ENCODE measurements at regions not wholly inside any gene's neighbourhood (a gene's known extent, or its start where the extent isn't known, plus 50 kb on each side); places are given as distances from the start of the nearest gene placed in this dataset.
A peak's percentile ranks its signal among the peaks of the same experiment; 100 is the strongest.

DNA sequence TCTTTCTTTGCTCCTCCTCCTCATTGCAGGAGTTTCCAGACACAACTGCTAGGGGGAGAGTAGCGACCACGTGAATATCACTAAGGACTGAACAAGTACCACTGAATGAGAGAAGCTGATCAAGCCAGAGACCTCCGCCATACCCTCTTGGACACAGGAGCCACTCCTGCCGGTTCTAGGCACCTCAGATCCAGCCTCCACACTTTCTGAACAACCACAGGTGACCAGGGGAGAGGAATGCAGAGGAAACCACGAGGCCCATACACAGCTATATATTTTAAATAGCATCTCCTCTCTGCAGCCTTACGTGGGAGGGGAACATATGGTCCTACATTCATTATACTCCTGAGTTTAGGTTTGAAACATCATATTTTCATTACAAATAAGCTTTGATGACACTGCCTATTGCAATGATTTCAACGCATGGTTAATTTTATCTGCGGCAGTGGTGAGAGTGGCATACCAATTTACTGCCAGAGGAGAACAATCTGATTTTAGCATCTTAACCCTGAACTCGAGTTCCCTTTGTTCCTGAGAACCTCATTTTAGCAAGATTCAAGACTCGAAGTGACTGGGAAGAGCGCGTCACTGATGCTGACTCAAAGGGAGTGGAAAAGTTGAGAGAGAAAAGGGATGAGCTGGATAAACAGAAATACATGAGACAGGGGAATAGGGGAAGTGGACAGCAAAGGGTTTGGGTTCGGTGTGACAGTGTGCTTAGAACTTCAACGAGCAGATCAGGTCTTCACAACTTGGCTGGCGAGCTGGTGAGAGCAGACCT is 231.7 kb upstream of the PPARGC1A start:
- DNase-seq (ENCODE audit: low read depth in 4 of 4, low spot score in 3 of 4): no peak

DNA sequence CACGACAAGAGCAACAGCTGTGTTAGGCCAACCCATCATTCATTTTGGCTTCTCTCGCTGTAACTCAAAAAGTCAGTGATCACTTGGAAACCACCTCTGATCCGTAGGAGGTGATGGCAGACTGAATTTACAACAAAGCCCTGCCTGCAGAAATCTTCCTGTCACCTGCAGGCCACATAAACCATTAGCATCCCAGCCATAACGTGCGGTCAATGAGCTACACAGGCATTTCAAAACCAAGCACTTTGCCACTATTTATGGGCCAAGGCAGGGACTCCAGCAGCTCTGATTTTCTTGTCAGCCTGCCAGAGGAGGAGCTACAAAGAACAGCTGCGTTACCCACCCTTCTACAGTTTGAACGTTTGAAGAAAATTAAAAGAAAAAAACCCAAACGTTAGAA is 228.1 kb upstream of the PPARGC1A start:
- no peak for DNase-seq (ENCODE audit: low read depth in 4 of 4, low spot score in 3 of 4)

GRCh38 chr4:24116107-24116506 is 226.3 kb upstream of the PPARGC1A start:
- DNase-seq (ENCODE audit: low read depth in 4 of 4, low spot score in 3 of 4): no peak

DNA sequence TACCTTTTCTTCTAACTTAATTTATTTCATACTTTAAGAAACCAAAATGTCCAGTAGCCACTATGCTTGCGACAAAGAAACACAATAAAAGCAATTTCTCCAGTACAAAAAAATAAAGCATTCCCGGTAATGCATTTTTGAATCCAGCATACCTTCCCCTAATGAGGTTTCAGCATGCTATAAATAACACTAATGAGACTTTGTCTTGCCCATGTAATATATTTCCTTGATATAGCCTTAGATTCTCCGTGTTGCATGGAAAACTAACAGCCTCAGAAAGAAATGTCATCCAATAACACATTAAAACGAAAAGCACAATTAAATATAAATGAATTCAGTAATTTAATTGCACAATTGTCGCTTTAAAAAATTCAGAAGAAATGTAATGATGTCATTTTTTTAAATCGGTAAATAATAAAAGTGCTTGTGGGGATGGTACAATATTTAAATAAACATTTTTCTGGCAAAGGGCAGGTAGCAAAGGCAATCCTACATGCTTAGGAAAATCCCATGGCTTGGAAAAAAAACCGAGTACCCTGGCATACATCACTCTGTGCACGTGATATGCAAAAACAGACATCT is 225.2 kb upstream of the PPARGC1A start:
- no peak for DNase-seq (ENCODE audit: low read depth in 4 of 4, low spot score in 3 of 4)

DNA sequence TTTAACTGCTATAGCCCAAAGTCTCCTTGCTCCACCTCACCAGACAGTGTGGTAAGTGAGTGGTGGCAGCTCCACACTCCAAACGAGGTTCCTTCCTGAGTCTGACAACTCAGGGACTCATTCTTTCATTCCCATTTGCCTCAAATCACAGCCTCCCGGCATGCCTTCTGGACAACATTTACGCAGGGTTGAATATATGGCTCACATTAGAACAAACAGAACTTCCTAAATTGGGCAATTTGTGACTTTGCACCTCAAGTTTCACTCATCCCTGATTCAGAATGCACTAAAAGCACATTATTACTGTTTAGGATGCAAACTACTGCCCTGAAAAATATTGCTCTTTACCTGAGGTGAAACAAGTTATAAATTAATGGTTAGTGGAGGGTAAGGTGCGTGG is 224.6 kb upstream of the PPARGC1A start:
- no peak for DNase-seq (ENCODE audit: low read depth in 4 of 4, low spot score in 3 of 4)

GRCh38 chr4:24112466-24112865 is 222.6 kb upstream of the PPARGC1A start:
- no peak for DNase-seq (ENCODE audit: low read depth in 4 of 4, low spot score in 3 of 4)

DNA sequence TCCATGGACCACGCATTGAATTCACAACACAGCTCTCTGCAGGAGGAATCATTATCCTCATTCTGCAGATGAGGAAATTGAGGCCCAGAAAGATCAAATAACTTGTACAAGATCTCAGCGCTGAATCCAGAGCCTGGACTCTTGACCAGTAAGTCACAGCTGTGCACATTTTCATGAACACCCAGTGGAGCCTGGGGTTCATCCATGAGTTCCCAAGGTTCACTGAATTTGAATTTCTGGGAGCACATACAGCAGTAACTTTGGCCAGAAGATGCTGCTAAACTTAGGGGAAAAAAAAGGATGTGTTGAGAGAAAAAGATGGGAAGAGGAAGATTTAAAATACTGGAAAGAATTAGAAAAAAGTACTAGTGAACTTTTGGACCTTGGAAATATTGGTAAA is 218.7 kb upstream of the PPARGC1A start:
- DNase-seq (ENCODE audit: low read depth in 4 of 4, low spot score in 3 of 4): no peak

DNA sequence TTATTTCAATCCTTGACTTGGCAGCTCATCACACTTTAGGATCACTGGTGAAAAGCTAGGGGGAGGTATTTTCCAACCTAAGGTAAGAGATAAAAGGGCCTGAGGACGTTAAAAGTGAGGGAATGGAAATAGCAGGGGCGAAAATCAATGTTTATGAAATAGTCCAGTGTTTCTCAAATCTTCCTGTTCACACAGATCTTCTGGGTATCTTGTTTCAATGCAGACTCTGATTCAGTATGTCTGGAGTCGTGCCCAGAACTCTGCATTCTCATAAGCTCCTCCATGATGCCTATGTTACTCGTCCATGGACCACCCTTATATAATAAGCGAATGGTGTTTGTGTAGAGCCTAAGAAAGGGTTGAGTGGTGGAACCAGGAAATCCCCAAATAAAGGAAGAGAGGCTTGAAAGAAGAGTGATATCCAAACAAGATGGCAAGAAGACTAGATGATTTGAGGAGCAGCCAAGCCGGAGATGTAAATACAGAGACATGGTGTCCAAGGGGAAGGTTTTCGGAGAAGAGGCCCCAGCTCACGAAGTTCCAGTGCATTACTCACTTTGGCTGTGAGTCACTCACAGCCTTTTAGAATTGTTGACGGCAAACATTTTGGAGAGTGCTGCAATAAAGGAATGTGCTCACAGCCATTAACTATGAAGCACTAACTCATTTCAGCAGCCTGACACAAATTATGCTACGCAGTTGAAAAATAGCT is 215.6 kb upstream of the PPARGC1A start:
- no peak for DNase-seq (ENCODE audit: low read depth in 4 of 4, low spot score in 3 of 4)

DNA sequence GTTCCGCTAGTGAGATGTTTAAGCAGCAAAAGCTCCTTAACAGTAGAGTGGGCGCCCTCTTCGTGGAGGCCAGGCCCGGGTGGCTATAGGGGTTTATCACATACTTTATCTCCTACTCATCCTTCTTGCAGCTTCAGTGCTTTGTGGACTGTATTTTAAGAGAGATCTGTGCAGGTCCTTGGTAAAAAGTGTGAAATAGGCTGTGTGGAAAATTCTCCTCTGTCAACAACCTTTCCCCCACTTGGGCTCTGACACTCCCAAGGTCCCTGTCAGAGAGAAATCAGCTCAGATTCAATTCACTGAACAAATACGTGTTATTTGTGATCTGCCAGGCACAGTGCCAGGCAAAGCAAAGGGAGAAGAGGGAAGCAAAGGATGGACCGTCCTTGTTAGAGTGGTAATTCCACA is 214.3 kb upstream of the PPARGC1A start:
- DNase-seq (ENCODE audit: low read depth in 4 of 4, low spot score in 3 of 4): no peak

DNA sequence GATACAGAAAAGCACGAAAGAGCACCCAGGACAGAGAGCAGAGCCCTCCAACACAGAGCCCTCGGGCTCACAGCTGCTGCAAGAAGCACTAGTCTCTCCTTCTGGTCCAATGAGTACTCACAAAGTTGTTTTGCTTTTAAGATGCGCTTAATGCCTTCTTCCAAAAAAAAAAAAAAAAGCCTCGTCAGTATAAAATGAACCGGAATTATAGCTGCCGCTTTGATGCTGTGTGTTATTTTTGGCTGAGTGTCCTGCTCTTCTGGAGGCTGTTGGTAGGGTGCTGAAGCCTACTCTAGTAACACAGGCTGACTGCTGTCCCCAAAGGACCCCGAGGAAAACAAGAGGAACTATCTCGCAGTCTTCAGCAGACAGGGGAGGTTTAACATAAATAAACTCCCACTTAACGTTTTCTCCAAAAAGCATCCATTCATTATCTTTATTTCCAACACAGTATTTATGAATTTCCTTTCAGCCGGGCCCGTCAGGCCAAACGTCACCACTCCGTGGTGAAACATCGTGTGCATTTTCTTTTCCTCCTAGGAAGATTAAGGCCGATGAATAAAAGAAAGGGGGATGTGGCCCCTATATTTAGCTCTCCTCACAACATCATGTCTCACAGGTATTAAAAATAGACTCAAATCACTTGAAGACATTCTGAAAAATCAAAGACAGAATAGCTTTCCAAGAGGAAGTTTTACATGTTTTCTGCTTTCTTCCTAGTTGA is 213.7 kb upstream of the PPARGC1A start:
- DNase-seq (ENCODE audit: low read depth in 4 of 4, low spot score in 3 of 4): peak; percentile 38 to 65 (median 54)

DNA sequence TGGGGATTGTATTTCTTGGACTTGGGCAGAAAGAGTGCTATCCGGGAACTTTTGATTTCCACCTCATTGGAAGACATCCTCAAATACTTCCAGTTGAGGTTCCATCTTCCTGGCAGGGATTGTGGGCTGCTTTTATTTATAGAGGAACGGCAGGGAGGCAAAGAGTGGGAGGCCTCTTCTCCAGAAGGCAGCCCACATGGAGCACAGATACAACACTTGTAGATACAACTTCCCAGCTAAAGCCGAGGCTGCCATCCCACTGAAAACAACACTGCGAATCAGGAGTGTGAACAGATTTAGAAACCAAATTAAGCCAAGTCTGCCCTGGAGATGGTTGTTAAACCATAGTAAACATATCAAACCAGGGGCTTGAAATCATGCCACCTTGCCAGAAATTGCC is 212.8 kb upstream of the PPARGC1A start:
- no peak for DNase-seq (ENCODE audit: low read depth in 4 of 4, low spot score in 3 of 4)

DNA sequence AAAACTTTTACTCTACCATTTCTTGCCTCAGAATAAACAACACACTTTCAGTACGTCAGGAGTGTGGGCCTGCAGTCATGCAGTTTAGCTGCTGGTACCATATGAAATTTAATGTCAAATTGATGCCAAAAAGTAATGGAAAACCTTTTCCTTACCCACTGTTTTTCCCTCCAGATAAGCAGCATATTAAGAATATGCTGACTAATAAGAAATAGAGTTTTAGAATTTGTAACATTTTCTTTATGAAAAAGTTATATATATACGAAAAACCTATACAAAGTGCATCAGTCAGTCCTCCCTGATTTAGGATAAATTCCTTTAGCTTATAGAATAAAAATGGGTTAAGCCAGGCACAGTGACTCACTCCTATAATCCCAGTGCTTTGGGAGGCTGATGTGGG is 206.8 kb upstream of the PPARGC1A start:
- DNase-seq (ENCODE audit: low read depth in 4 of 4, low spot score in 3 of 4): no peak

DNA sequence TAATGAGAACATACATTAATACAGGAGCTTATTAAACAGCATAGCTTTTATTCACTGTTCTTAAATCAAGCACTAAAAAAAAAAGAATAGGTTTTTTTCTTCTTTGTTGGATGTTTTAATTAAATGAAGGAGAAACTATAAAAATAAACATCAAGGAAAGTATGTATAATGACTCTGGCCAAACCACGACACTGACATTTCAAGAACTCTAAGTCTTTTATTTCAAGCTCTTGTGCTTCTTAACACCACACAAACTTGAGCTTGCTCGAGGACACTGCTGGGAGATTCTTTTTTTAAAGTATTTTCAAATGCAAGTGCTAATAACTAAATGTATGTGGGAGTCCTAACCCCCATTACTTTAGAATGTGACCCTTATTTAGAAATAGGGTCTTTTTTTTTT is 204.9 kb upstream of the PPARGC1A start:
- no peak for DNase-seq (ENCODE audit: low read depth in 4 of 4, low spot score in 3 of 4)

DNA sequence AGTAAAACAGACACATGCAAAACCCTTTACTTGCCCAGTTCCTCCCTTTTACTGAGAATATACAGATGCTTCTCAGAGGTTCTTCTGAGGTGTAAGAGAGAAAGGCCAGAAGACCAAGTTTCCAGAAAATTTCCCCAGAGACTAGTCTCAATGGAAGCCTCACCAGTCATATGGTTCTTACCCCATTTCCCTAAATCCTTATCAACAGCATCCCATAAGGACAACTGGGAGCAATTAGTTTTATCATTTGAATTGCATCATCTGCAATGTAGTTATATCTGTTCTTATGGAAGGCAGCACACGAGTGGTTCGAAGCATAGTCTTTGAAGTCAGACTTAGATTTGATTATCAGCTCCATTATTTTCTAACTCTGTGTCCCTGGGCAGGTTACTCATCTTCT is 203.6 kb upstream of the PPARGC1A start:
- DNase-seq (ENCODE audit: low read depth in 4 of 4, low spot score in 3 of 4): no peak

DNA sequence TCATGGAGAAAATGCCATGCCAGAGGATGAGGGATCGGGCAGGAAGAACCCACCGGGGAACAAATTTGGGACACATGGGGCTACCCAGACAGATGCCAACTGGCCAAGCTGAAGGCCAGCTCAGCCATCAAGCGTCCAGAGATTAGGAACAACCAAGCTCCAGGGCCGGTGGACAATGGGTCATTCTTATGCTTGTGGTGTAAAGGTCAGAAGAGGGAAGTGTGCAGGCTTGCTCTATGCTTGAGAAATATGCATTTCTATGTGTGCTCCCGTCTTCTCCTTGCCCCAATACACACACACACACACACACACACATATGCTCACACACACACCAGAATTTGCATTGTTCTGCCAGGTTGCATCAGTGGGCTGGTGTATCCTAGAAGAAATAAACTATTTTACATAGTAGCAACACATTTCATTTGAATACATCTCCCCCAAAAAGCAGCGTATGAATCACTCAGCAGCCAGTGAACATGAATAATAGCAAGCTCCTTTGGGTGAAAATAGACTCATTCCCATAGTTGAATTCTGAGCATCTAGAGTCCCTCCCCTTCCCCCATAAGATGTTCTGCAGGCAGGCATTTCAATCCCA is 201.9 kb upstream of the PPARGC1A start:
- no peak for DNase-seq (ENCODE audit: low read depth in 4 of 4, low spot score in 3 of 4)

GRCh38 chr4:24089851-24090534 is 200.1 kb upstream of the PPARGC1A start:
- DNase-seq (ENCODE audit: low read depth in 4 of 4, low spot score in 3 of 4): no peak

- no peak for DNase-seq (ENCODE audit: low read depth in 4 of 4, low spot score in 3 of 4)
Measured at GRCh38 chr4:24080871-24081270, 191.0 kb upstream of the PPARGC1A start.

- no peak for DNase-seq (ENCODE audit: low read depth in 4 of 4, low spot score in 3 of 4)
Measured at GRCh38 chr4:24078347-24078962, 188.6 kb upstream of the PPARGC1A start.

DNA sequence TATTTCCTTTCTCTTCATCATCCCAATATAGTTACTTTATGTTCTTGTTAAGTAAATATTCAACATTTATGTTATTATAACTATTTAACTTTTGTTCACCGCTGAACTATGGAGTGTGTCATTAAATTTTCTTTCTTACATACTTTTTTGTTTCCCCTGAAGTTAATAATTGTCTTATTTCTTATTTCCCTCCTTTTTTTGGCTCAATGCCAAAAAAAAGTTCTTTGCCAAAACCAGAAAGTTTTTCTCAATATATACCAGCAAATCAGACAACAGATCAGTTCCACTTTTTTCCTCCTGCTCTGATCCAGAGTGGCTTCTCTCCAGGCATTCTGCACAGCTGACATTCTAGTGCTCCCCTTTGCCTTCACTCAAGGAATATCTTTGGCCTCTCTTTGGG is 187.0 kb upstream of the PPARGC1A start:
- DNase-seq (ENCODE audit: low read depth in 4 of 4, low spot score in 3 of 4): no peak

GRCh38 chr4:24073948-24074347 is 184.1 kb upstream of the PPARGC1A start:
- DNase-seq (ENCODE audit: low read depth in 4 of 4, low spot score in 3 of 4): no peak

All from right renal pelvis (tissue), 4 donors.